K562 (cell line): ENCODE measurements at regions not wholly inside any gene's neighbourhood (a gene's known extent, or its start where the extent isn't known, plus 50 kb on each side); places are given as distances from the start of the nearest gene placed in this dataset.

Source experiments
- ATAC-seq: fragments of 200-7000 bp; cut with Tn5 transposase; 3 replicates; pipeline ENCODE4 v1.9.1; 2020; ENCODE audit warnings: moderate library complexity
- BruUV-seq: library from RNA; stranded (reverse); fragments of 400-500 nt; replicated peaks from 2 replicates; lab custom pipeline; 2021; lab: Mats Ljungman, UMichigan
- CTCF ChIA-PET: fragments of 300-600 bp; formaldehyde crosslinking; extraction: SDS; loops from one replicate; lab custom pipeline; 2021; ENCODE audit warnings: low intra/inter-chr PET ratio; lab: Yijun Ruan, JAX
- POLR2A ChIA-PET: fragments of 300-600, 350-650 bp; sonication (Branson Sonifier 250); formaldehyde crosslinking; extraction: SDS; loops from one replicate; lab custom pipeline; 2021; ENCODE audit warnings: antibody characterized with exemption, inconsistent platforms; lab: Yijun Ruan, JAX
- DNase-seq, 4 experiments: peaks; one replicate each; pipeline versions ENCODE4 v3.0.0 to v3.0.0-alpha.2; 2011 to 2018; ENCODE audit warnings: low spot score in 3 of 4, mixed read lengths in 3 of 4; ENCODE audit errors: extremely low read depth in 1 of 4
- FAIRE-seq: peaks from 2 replicates; lab custom pipeline; 2011; peaks lifted over from hg19 to GRCh38; lab: Jason Lieb, UNC
- H2AFZ ChIP-seq: 2 replicates; pipeline ENCODE4 v1.6.0; 2011; ENCODE audit warnings: low read depth, low read length, control low read depth, inconsistent platforms
- H3K27ac ChIP-seq: fragments of 200-600 bp; 3 replicates; pipeline ENCODE4 v1.8.0; 2011; ENCODE audit warnings: low read depth, mild to moderate bottlenecking, control low read depth, inconsistent platforms, low read length, moderate library complexity, mixed read lengths; ENCODE audit errors: extremely low read depth
- H3K27me3 ChIP-seq, 2 experiments: fragments of 300-600 bp in 1 of 2; 2 replicates in 1 of 2; 3 replicates in 1 of 2; pipeline versions ENCODE4 v1.6.0 to v1.8.0; 2011; ENCODE audit warnings: inconsistent platforms in 2 of 2, low read length in 2 of 2, mild to moderate bottlenecking in 1 of 2, mixed read lengths in 1 of 2, moderate library complexity in 1 of 2; ENCODE audit not compliant: control insufficient read depth in 2 of 2, insufficient read depth in 2 of 2
- H3K36me3 ChIP-seq: fragments of 300-600 bp; 3 replicates; pipeline ENCODE4 v1.8.0; 2011; ENCODE audit warnings: mild to moderate bottlenecking, low read length, inconsistent platforms; ENCODE audit not compliant: control insufficient read depth, insufficient read depth
- H3K4me1 ChIP-seq, 2 experiments: fragments of 200-600 bp in 1 of 2; replicated peaks in 1 of 2; 2 replicates in 1 of 2; 3 replicates in 1 of 2; pipeline versions ENCODE4 v1.5.1 to v1.8.0; 2011; ENCODE audit warnings: inconsistent platforms in 2 of 2, low read length in 2 of 2, mild to moderate bottlenecking in 1 of 2, mixed read lengths in 1 of 2, moderate library complexity in 1 of 2; ENCODE audit not compliant: control insufficient read depth in 2 of 2, insufficient read depth in 2 of 2
- H3K4me2 ChIP-seq: 2 replicates; pipeline ENCODE4 v1.6.1; 2011; ENCODE audit warnings: low read length, control low read depth, inconsistent platforms, mixed read lengths; ENCODE audit not compliant: insufficient read depth
- H3K4me3 ChIP-seq: fragments of 200-600 bp; sonication (generic), shearing (Covaris generic); 2 replicates; pipeline ENCODE4 v1.5.1; 2016; ENCODE audit warnings: control low read depth, inconsistent platforms
- H3K79me2 ChIP-seq: fragments of 200-600 bp; 3 replicates; pipeline ENCODE4 v1.8.0; 2011; ENCODE audit warnings: low read length, inconsistent platforms; ENCODE audit not compliant: control insufficient read depth, insufficient read depth
- H3K9ac ChIP-seq, 2 experiments: 2 replicates each; pipeline versions ENCODE4 v1.6.0 to v1.6.1; 2011; ENCODE audit warnings: low read depth in 2 of 2, low read length in 2 of 2, control low read depth in 1 of 2, inconsistent platforms in 1 of 2, mild to moderate bottlenecking in 1 of 2, mixed read lengths in 1 of 2; ENCODE audit not compliant: insufficient read depth in 1 of 2
- H3K9me1 ChIP-seq: one replicate; pipeline ENCODE4 v1.6.0; 2011; ENCODE audit warnings: inconsistent platforms, mild to moderate bottlenecking, low read length, moderate library complexity; ENCODE audit not compliant: control insufficient read depth, insufficient read depth
- H3K9me3 ChIP-seq: replicated peaks from 2 replicates; pipeline ENCODE4 v1.5.1; 2011; ENCODE audit warnings: low read depth, low read length, inconsistent platforms; ENCODE audit not compliant: control insufficient read depth, insufficient read depth
- H4K20me1 ChIP-seq: replicated peaks from 2 replicates; pipeline ENCODE4 v1.6.1; 2011; ENCODE audit warnings: low read length, inconsistent platforms, mixed read lengths; ENCODE audit not compliant: control insufficient read depth, insufficient read depth
- BDP1 ChIP-seq: IDR thresholded peaks from 3 replicates; pipeline ENCODE4 v1.6.1; 2011; ENCODE audit not compliant: insufficient read length, insufficient read depth
- CLOCK ChIP-seq: fragments of 250-450 bp; sonication (Bioruptor Pico); IDR thresholded peaks from 2 replicates; pipeline ENCODE4 v1.4.0; 2020; ENCODE audit warnings: mild to moderate bottlenecking, moderate library complexity, borderline replicate concordance
- CSDE1 ChIP-seq, 2 experiments: fragments of 450-650 bp; IDR thresholded peaks; 2 replicates each; pipeline ENCODE4 v1.6.1; 2016; ENCODE audit warnings: mild to moderate bottlenecking in 1 of 2
- ELF1 ChIP-seq: fragments of 200-800 bp; sonication (Bioruptor generic); IDR thresholded peaks from 2 replicates; pipeline ENCODE4 v1.6.1; 2016; ENCODE audit warnings: missing genetic modification characterization, missing compliant biosample characterization
- ETV5 ChIP-seq: sonication (generic); formaldehyde crosslinking; IDR thresholded peaks from 2 replicates; pipeline ENCODE4 v1.4.0; 2020; ENCODE audit warnings: low read depth, mild to moderate bottlenecking, missing genetic modification reagents
- NRF1 ChIP-seq, 2 experiments: fragments of 450-650 bp; IDR thresholded peaks in 1 of 2; conservative IDR thresholded peaks in 1 of 2; 2 replicates each; pipeline ENCODE4 v1.6.1; 2014; ENCODE audit warnings: mild to moderate bottlenecking in 2 of 2
- SIRT6 ChIP-seq: IDR thresholded peaks from one replicate; pipeline ENCODE4 v1.6.1; 2012; ENCODE audit warnings: low read depth, mild to moderate bottlenecking, control low read depth, inconsistent platforms, low read length, moderate library complexity
- SNRNP70 ChIP-seq: fragments of 200-400 bp; formaldehyde crosslinking; optimal IDR thresholded peaks from 2 replicates; pipeline ENCODE3; 2017; ENCODE audit warnings: low read depth, low read length
- U2AF2 ChIP-seq: fragments of 200-400 bp; formaldehyde crosslinking; optimal IDR thresholded peaks from 2 replicates; pipeline ENCODE3; 2017; ENCODE audit warnings: low read depth, mild to moderate bottlenecking, low read length
- ZNF133 ChIP-seq: fragments of 250-450 bp; sonication (Bioruptor Pico); IDR thresholded peaks from 2 replicates; pipeline ENCODE4 v1.4.0; 2020; ENCODE audit warnings: mild to moderate bottlenecking
- ZNF280B ChIP-seq: fragments of 250-450 bp; sonication (Bioruptor Pico); IDR thresholded peaks from 2 replicates; pipeline ENCODE4 v1.5.1; 2021; ENCODE audit warnings: mild to moderate bottlenecking
- ZNF586 ChIP-seq: fragments of 450-650 bp; formaldehyde crosslinking; conservative IDR thresholded peaks from 2 replicates; pipeline ENCODE4 v1.4.0; 2020; ENCODE audit warnings: mild to moderate bottlenecking, moderate library complexity
- ZNF707 ChIP-seq: fragments of 250-450 bp; sonication (Bioruptor Pico); conservative IDR thresholded peaks from 2 replicates; pipeline ENCODE4 v1.8.0; 2022; ENCODE audit warnings: inconsistent platforms, mild to moderate bottlenecking, moderate library complexity
- ZNF717 ChIP-seq: fragments of 250-450 bp; sonication (Bioruptor Pico); IDR thresholded peaks from 2 replicates; pipeline ENCODE4 v1.5.0; 2021
- ZNF780A ChIP-seq: fragments of 250-450 bp; sonication (Bioruptor Pico); IDR thresholded peaks from 2 replicates; pipeline ENCODE4 v1.5.0; 2021; ENCODE audit warnings: mild to moderate bottlenecking
- WGBS: fragments of 100-300 bp; shearing (Covaris generic); methylation state at CpG from one replicate; pipeline ENCODE4 v1.1.6; 2016; ENCODE audit warnings: low coverage, mixed read lengths; ENCODE audit not compliant: insufficient coverage; ENCODE audit errors: missing lambda C conversion rate; 5-methylcytosine and 5-hydroxymethylcytosine counted together
- in situ Hi-C: fragments of 300-500 bp; cut with MboI; formaldehyde crosslinking; loops from 4 replicates; pipeline ENCODE4 v1.15.0; 2018; ENCODE audit warnings: inconsistent platforms, mixed read lengths
- intact Hi-C: fragments of 100-400 bp; cut with micrococcal nuclease; formaldehyde crosslinking; loops from 2 replicates; pipeline ENCODE4 v1.14.2; 2022

- H3K27me3 ChIP-seq = no peaks in the 10 kb centered on the region
- DNase-seq (no peak), FAIRE-seq (no peak), ATAC-seq (no peak)
- H3K9ac ChIP-seq = no peak overlapping the region
- H2AFZ ChIP-seq = no peak overlapping the region
- H3K9me1 ChIP-seq = no peaks in the 10 kb centered on the region
- H3K4me3 ChIP-seq = no peak overlapping the region
- intact Hi-C loops (no loop called here), in situ Hi-C loops (no loop called here)
- H3K36me3 ChIP-seq = no peaks in the 10 kb centered on the region
- WGBS = 0% methylated on average over 5 of the region's 5 CpGs
- no peak for TF ChIP-seq BDP1
- TF ChIP-seq ZNF280B = no peak
- no peak for TF ChIP-seq SIRT6
- TF ChIP-seq CLOCK (CRISPR knock-in tag) = no peak
- no peak for TF ChIP-seq ZNF133
- TF ChIP-seq ZNF707 = no peak
- no peak for TF ChIP-seq ETV5 (CRISPR knock-in tag)
- no peak for TF ChIP-seq NRF1 (conservative IDR thresholded peaks at IDR 0.05 in 1 of 2, IDR thresholded peaks at IDR 0.05 in 1 of 2)
- no peak for TF ChIP-seq SNRNP70
- TF ChIP-seq ZNF586 = no peak
- no peak for TF ChIP-seq CSDE1 (IDR thresholded peaks at IDR 0.05)
- no peak for TF ChIP-seq ZNF780A (CRISPR knock-in tag)
- TF ChIP-seq U2AF2 = no peak
- TF ChIP-seq ZNF717 (CRISPR knock-in tag) = no peak
- TF ChIP-seq ELF1 (tag) = no peak
- H3K9me3 ChIP-seq = no peaks in the 10 kb centered on the region
- no peak overlapping the region for H3K27ac ChIP-seq
- H4K20me1 ChIP-seq = no peaks in the 10 kb centered on the region
- no TSS peak for BruUV-seq
- no peak overlapping the region for H3K4me2 ChIP-seq
- ChIA-PET CTCF (no interaction called here), POLR2A (interaction anchor here (0.7 kb wide), 1 partner anchor 129 kb away, joined by 3 read pairs; no protein-coding TSS in a partner anchor)
- no peaks in the 10 kb centered on the region for H3K4me1 ChIP-seq
- H3K79me2 ChIP-seq = no peaks in the 10 kb centered on the region
Observed at GRCh38 chr2:67548317-67549201, 151.4 kb downstream of the ETAA1 start.
